A673 (cell line): ENCODE measurements at regions not wholly inside any gene's neighbourhood (a gene's known extent, or its start where the extent isn't known, plus 50 kb on each side); places are given as distances from the start of the nearest gene placed in this dataset.

ENCODE experiments used
- BruUV-seq: library from RNA; stranded (reverse); fragments of 400-500 nt; replicated peaks from 2 replicates; lab custom pipeline; 2021; lab: Mats Ljungman, UMichigan
- CTCF ChIA-PET: fragments of 300-600 bp; sonication (Branson Sonifier 250); formaldehyde crosslinking; loops from one replicate; lab custom pipeline; 2022; ENCODE audit warnings: antibody characterized with exemption; lab: Charles Lee
- POLR2A ChIA-PET: fragments of 300-600 bp; sonication (Branson Sonifier 250); formaldehyde crosslinking; loops from one replicate; lab custom pipeline; 2022; ENCODE audit warnings: antibody characterized with exemption; ENCODE audit not compliant: low non-redundant PET; lab: Charles Lee
- DNase-seq: peaks from one replicate; pipeline ENCODE4 v3.0.0-alpha.2; 2015; ENCODE audit warnings: low spot score
- H3K27ac ChIP-seq: fragments of 200-600 bp; sonication (generic); 2 replicates; pipeline ENCODE4 v1.5.1; 2016; ENCODE audit warnings: mixed run types, low read depth, mild to moderate bottlenecking, mixed read lengths, antibody characterized with exemption, low read length; ENCODE audit not compliant: poor library complexity, severe bottlenecking
- H3K27me3 ChIP-seq: fragments of 200-600 bp; sonication (generic); replicated peaks from 2 replicates; pipeline ENCODE4 v1.6.1; 2017; ENCODE audit warnings: mixed run types, low read depth, mild to moderate bottlenecking, mixed read lengths, antibody characterized with exemption, low read length; ENCODE audit not compliant: insufficient read depth, poor library complexity
- H3K36me3 ChIP-seq: fragments of 200-600 bp; sonication (generic); 2 replicates; pipeline ENCODE4 v1.6.1; 2016; ENCODE audit warnings: mixed run types, mild to moderate bottlenecking, mixed read lengths, antibody characterized with exemption, low read length; ENCODE audit not compliant: insufficient read depth, poor library complexity, severe bottlenecking
- H3K4me1 ChIP-seq: fragments of 200-600 bp; sonication (generic); 2 replicates; pipeline ENCODE4 v1.6.1; 2017; ENCODE audit warnings: mixed run types, mild to moderate bottlenecking, mixed read lengths, antibody characterized with exemption, low read length; ENCODE audit not compliant: insufficient read depth, poor library complexity, severe bottlenecking
- H3K4me3 ChIP-seq: fragments of 200-600 bp; sonication (generic); 2 replicates; pipeline ENCODE4 v1.5.1; 2016; ENCODE audit warnings: low read depth, mixed run types, mild to moderate bottlenecking, mixed read lengths, low read length; ENCODE audit not compliant: poor library complexity, severe bottlenecking
- H3K9me3 ChIP-seq: fragments of 200-600 bp; sonication (generic); 2 replicates; pipeline ENCODE4 v1.6.1; 2016; ENCODE audit warnings: mixed run types, low read depth, mild to moderate bottlenecking, mixed read lengths, antibody characterized with exemption, low read length; ENCODE audit not compliant: poor library complexity, severe bottlenecking
- EZH2 ChIP-seq: fragments of 200-600 bp; sonication (generic); IDR thresholded peaks from 2 replicates; pipeline ENCODE4 v1.6.1; 2017; ENCODE audit warnings: borderline replicate concordance, low read depth, mild to moderate bottlenecking, mixed read lengths, antibody characterized with exemption, low read length; ENCODE audit not compliant: poor library complexity, severe bottlenecking
- intact Hi-C: fragments of 100-400 bp; cut with micrococcal nuclease; formaldehyde crosslinking; loops from one replicate; pipeline ENCODE4 v1.10.0; 2022; ENCODE audit not compliant: unreplicated experiment
- TF ChIP-seq, protein P1 (sequence below): fragments of 300-800, 200-600 bp; sonication (generic); conservative IDR thresholded peaks from 2 replicates; pipeline ENCODE4 v1.5.1; 2017; ENCODE audit warnings: low read depth, mild to moderate bottlenecking, antibody characterized with exemption, low read length, moderate library complexity, mixed read lengths

DNA sequence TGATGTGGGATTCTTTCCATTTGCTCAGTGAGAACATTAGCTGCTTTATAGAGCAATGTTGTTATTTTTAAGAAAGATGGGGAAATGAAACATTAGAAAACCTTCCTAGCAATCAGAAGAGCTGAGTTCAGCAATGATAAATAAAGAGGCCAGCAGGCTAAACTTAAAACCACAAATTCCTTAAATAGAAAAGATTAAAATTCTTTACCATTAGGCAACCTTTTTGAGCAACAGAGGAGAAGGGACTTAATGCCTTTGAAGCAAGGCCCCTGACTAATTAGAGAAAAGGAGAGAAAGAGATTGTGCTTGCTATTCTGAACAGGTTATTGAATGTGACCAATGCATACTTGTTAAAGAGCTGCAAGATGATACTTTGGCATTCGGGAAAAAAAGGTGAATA is 160.8 kb upstream of the LMO3 start:
- Histone ChIP-seq H3K27me3 (no peaks in the 10 kb centered on the region), H3K4me1 (peaks cover 6% of the 10 kb centered on the region), H3K4me3 (no peak overlapping the region), H3K36me3 (no peaks in the 10 kb centered on the region), H3K9me3 (no peaks in the 10 kb centered on the region), H3K27ac (no peak overlapping the region)
- BruUV-seq: no TSS peak
- no peak for TF ChIP-seq EZH2
- TF ChIP-seq, protein P1, sequence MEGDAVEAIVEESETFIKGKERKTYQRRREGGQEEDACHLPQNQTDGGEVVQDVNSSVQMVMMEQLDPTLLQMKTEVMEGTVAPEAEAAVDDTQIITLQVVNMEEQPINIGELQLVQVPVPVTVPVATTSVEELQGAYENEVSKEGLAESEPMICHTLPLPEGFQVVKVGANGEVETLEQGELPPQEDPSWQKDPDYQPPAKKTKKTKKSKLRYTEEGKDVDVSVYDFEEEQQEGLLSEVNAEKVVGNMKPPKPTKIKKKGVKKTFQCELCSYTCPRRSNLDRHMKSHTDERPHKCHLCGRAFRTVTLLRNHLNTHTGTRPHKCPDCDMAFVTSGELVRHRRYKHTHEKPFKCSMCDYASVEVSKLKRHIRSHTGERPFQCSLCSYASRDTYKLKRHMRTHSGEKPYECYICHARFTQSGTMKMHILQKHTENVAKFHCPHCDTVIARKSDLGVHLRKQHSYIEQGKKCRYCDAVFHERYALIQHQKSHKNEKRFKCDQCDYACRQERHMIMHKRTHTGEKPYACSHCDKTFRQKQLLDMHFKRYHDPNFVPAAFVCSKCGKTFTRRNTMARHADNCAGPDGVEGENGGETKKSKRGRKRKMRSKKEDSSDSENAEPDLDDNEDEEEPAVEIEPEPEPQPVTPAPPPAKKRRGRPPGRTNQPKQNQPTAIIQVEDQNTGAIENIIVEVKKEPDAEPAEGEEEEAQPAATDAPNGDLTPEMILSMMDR: no peak
- intact Hi-C loops: no loop called here
- CTCF ChIA-PET: no interaction called here
- POLR2A ChIA-PET: no interaction called here
- peak; percentile 34 for DNase-seq

GRCh38 chr12:16763901-16764300 is 157.9 kb upstream of the LMO3 start:
- CTCF ChIA-PET: no interaction called here

GRCh38 chr12:16756833-16757555 is 151.0 kb upstream of the LMO3 start:
- BruUV-seq: no TSS peak
- POLR2A ChIA-PET: no interaction called here

More at GRCh38 chr12:16763901-16764300, 157.9 kb upstream of the LMO3 start:
- DNase-seq: no peak
- Histone ChIP-seq H3K27ac (no peak overlapping the region), H3K36me3 (no peaks in the 10 kb centered on the region), H3K4me3 (no peak overlapping the region), H3K4me1 (peaks cover 6% of the 10 kb centered on the region), H3K27me3 (no peaks in the 10 kb centered on the region), H3K9me3 (no peaks in the 10 kb centered on the region)
- TF ChIP-seq, protein P1: no peak
- POLR2A ChIA-PET: no interaction called here
- intact Hi-C loops: no loop called here
- no TSS peak for BruUV-seq

More at GRCh38 chr12:16756833-16757555, 151.0 kb upstream of the LMO3 start:
- no peaks in the 10 kb centered on the region for H3K4me1 ChIP-seq
- CTCF ChIA-PET: no interaction called here
- no peaks in the 10 kb centered on the region for H3K36me3 ChIP-seq
- no peaks in the 10 kb centered on the region for H3K27me3 ChIP-seq
- H3K9me3 ChIP-seq: no peaks in the 10 kb centered on the region
- DNase-seq: peak; percentile 60
- intact Hi-C loops: no loop called here
- H3K4me3 ChIP-seq: no peak overlapping the region
- H3K27ac ChIP-seq: no peak overlapping the region
- TF ChIP-seq, protein P1: no peak
- no peak for TF ChIP-seq EZH2
